HG03108 (cell line): ENCODE measurements at regions not wholly inside any gene's neighbourhood (a gene's known extent, or its start where the extent isn't known, plus 50 kb on each side); places are given as distances from the start of the nearest gene placed in this dataset.
A peak's percentile ranks its signal among the peaks of the same experiment; 100 is the strongest.
"Not testable (repeated sequence)": the region's sequence is repeated elsewhere in the genome, so short reads cannot be mapped to it uniquely, and the experiment has no call there.

Experiments used
- ATAC-seq: cut with Tn5 transposase; IDR thresholded peaks from one replicate; pipeline ENCODE4 v1.9.1; 2021; ENCODE audit warnings: moderate library complexity; ENCODE audit not compliant: unreplicated experiment

GRCh38 chr22:22296047-22296446 is 51.5 kb downstream of the VPREB1 start:
- ATAC-seq = not testable (repeated sequence)

GRCh38 chr22:22297159-22297793 is 52.7 kb downstream of the VPREB1 start:
- ATAC-seq = not testable (repeated sequence)

- ATAC-seq = peak; percentile 70
These were observed 53.4 kb downstream of the VPREB1 start for GRCh38 chr22:22297794-22298653.

GRCh38 chr22:22298654-22299009 is 54.0 kb downstream of the VPREB1 start:
- ATAC-seq = not testable (repeated sequence)

- not testable (repeated sequence) for ATAC-seq
These were observed 55.9 kb downstream of the VPREB1 start for GRCh38 chr22:22300511-22300910.

- not testable (repeated sequence) for ATAC-seq
These were observed 56.4 kb downstream of the VPREB1 start for GRCh38 chr22:22300946-22301345.

- ATAC-seq = no peak
These were observed 72.0 kb downstream of the VPREB1 start for GRCh38 chr22:22316589-22316988.

- ATAC-seq = no peak
These were observed 74.3 kb downstream of the VPREB1 start for GRCh38 chr22:22318723-22319465.

- peak; percentile 85 for ATAC-seq
These were observed 77.4 kb downstream of the VPREB1 start for GRCh38 chr22:22321743-22322611.

- ATAC-seq = no peak
These were observed 78.2 kb downstream of the VPREB1 start for GRCh38 chr22:22322792-22323191.

- ATAC-seq = no peak
These were observed 83.1 kb downstream of the VPREB1 start for GRCh38 chr22:22327723-22328122.

GRCh38 chr22:22329792-22330191 is 85.2 kb downstream of the VPREB1 start:
- no peak for ATAC-seq

- not testable (repeated sequence) for ATAC-seq
These were observed 91.1 kb downstream of the VPREB1 start for GRCh38 chr22:22335640-22336039.

GRCh38 chr22:22336333-22336732 is 91.7 kb downstream of the VPREB1 start:
- ATAC-seq = not testable (repeated sequence)

- not testable (repeated sequence) for ATAC-seq
These were observed 94.2 kb downstream of the VPREB1 start for GRCh38 chr22:22338778-22339177.

- ATAC-seq = no peak
These were observed 97.2 kb downstream of the VPREB1 start for GRCh38 chr22:22341736-22342135.

GRCh38 chr22:22342697-22343580 is 98.4 kb downstream of the VPREB1 start:
- no peak for ATAC-seq

GRCh38 chr22:22343581-22344296 is 99.2 kb downstream of the VPREB1 start:
- ATAC-seq = no peak

GRCh38 chr22:22344430-22344829 is 99.8 kb downstream of the VPREB1 start:
- no peak for ATAC-seq
